Astrocyte (in vitro differentiated cells and primary cell): ENCODE measurements at regions not wholly inside any gene's neighbourhood (a gene's known extent, or its start where the extent isn't known, plus 50 kb on each side); places are given as distances from the start of the nearest gene placed in this dataset.

ENCODE experiments used
- CTCF ChIP-seq: IDR thresholded peaks from 2 replicates; pipeline ENCODE4 v1.5.1; 2011; ENCODE audit warnings: low read depth, mild to moderate bottlenecking, inconsistent platforms, low read length, moderate library complexity; ENCODE audit not compliant: insufficient read depth
- EZH2 ChIP-seq: IDR thresholded peaks from 2 replicates; pipeline ENCODE4 v1.6.1; 2012; ENCODE audit warnings: mild to moderate bottlenecking, low read length, inconsistent platforms; ENCODE audit not compliant: insufficient read depth

DNA sequence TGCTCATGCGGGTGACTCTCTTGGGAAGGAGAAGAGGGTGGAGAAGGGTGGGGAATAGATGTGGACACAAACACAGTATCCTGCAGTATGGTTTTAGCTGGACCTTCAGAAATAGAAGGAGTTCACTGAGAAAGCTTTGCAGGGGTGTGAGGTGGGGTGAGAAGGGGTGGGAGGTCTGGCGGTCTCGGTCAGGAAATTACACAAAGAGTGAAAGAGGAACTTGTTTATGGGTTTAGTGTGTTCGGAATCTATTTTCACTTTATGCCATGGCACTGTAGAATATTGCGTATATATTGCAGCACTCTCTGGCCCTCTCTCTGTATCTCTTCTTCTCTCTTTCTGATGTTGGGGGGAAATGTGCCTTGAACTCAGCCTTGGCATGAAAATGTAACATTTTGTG, 148.2 kb upstream of the GOT2 start:
- TF ChIP-seq CTCF (no peak), EZH2 (no peak)
